ENCODE measurements at regions not wholly inside any gene's neighbourhood (a gene's known extent, or its start where the extent isn't known, plus 50 kb on each side); places are given as distances from the start of the nearest gene placed in this dataset.

DNA sequence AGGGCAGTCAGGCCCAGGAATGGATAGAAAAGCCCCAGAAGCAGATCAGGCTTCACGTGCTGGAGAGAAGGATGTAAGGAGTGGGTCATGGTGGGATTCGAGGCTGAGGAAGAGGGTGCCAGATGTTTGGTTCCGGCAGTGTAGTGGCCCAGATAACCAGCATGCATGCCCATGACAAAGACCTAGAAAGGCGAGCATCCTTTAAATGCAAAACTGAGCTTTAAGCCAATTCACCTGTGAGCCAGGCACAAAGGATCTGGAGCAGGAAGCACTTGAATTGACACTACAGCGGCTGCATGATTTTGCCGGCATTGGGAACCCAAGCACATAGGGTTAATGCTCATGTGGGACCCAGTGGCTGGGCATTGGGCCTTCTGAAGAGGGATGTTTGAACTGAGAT lies 185.5 kb downstream of the TRIM29 start:
- DNase-seq (no peak), ATAC-seq (no peak)
- TF ChIP-seq, protein P1, sequence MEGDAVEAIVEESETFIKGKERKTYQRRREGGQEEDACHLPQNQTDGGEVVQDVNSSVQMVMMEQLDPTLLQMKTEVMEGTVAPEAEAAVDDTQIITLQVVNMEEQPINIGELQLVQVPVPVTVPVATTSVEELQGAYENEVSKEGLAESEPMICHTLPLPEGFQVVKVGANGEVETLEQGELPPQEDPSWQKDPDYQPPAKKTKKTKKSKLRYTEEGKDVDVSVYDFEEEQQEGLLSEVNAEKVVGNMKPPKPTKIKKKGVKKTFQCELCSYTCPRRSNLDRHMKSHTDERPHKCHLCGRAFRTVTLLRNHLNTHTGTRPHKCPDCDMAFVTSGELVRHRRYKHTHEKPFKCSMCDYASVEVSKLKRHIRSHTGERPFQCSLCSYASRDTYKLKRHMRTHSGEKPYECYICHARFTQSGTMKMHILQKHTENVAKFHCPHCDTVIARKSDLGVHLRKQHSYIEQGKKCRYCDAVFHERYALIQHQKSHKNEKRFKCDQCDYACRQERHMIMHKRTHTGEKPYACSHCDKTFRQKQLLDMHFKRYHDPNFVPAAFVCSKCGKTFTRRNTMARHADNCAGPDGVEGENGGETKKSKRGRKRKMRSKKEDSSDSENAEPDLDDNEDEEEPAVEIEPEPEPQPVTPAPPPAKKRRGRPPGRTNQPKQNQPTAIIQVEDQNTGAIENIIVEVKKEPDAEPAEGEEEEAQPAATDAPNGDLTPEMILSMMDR (IDR thresholded peaks at IDR 0.05) = no peak
- no peaks in the 10 kb centered on the region for H3K9me3 ChIP-seq
- WGBS, 2 donors = 74 to 80% methylated on average over 6 of the region's 6 CpGs
- intact Hi-C loops (cut with DNase I) = no loop called here
- no peaks in the 10 kb centered on the region for H3K36me3 ChIP-seq
- H3K27me3 ChIP-seq = peaks cover 0 to 39% (median 21%) of the 10 kb centered on the region in 7 donors
- no peak overlapping the region for H3K4me3 ChIP-seq
- H3K27ac ChIP-seq = no peak overlapping the region
- no peaks in the 10 kb centered on the region for H3K4me1 ChIP-seq

DNA sequence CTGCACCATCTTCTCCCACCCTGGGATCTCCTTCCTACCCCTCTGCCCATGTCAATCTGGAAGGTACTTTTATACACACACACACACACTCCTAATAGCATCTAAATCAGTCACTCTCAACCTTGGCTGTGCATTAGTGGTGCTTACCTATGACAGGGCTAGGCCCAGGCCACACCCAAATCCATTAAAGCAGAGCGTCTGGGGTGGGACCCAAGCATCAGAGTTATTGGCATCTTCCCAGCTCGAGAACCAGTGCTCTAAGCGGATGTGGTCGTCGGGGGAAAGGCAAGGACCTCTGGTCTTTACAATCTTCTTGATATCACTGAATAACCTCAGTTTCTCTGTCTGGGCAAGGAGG lies 194.6 kb downstream of the TRIM29 start:
- DNase-seq = no peak
- 73 to 80% methylated on average over 5 of the region's 5 CpGs for WGBS, 2 donors
- no peak overlapping the region for H3K27ac ChIP-seq

DNA sequence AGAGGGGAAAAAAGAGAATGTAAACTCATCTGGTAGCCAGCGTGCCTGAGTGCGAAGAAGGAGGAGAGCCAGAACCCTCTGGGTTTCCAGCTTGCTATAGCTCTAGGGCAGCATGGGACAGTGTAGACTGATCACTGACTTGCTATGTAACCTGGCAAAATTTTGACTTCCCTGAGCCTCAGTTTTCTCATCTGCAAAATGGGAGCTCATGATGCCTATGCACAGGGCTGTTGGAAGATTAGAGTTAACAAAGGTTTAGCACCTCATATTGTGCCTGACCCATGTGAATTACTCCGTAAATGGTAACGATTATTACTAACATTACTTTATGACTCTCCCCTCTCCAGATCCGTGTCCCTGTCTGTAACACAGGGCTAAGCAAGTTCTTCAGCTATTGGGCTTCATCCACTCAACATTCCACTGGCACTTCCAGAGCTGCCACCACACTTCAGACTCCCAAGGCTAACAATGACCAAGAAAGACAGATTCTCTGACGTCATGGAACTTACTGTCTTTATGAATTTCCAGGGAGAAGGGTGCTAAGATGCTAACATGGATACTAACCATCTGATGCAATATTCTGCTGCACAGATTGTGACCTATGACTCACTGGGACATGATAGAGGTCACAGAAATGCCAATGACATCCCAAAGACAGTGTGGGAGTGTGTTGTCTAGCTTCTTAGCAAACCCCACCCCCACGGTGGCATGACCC lies 195.2 kb downstream of the TRIM29 start:
- DNase-seq = no peak
- TF ChIP-seq, protein P1 (IDR thresholded peaks at IDR 0.05) = no peak
- no peak overlapping the region for H3K4me3 ChIP-seq
- peaks cover 0 to 16% (median 0%) of the 10 kb centered on the region in 7 donors for H3K27me3 ChIP-seq
- no peak overlapping the region for H3K27ac ChIP-seq
- peaks cover 0 to 12% (median 4%) of the 10 kb centered on the region in 9 donors for H3K4me1 ChIP-seq
- no peak for ATAC-seq
- H3K36me3 ChIP-seq = no peaks in the 10 kb centered on the region
- WGBS, 2 donors = 83 to 89% methylated on average over 7 of the region's 7 CpGs
- intact Hi-C loops (cut with DNase I) = loop anchor here in 1 of 10 donors (5.0 kb wide), 1 partner anchor 50 kb away; no protein-coding TSS in a partner anchor
- H3K9me3 ChIP-seq = no peaks in the 10 kb centered on the region

More for the DNA sequence above, 194.6 kb downstream of the TRIM29 start:
- no peak for ATAC-seq
- intact Hi-C loops (cut with DNase I) = loop anchor here in 1 of 10 donors (5.0 kb wide), 1 partner anchor 51 kb away; no protein-coding TSS in a partner anchor
- H3K4me1 ChIP-seq = peaks cover 0 to 12% (median 4%) of the 10 kb centered on the region in 9 donors
- H3K4me3 ChIP-seq = no peak overlapping the region
- TF ChIP-seq, protein P1 (IDR thresholded peaks at IDR 0.05) = no peak
- H3K36me3 ChIP-seq = no peaks in the 10 kb centered on the region
- H3K9me3 ChIP-seq = no peaks in the 10 kb centered on the region
- H3K27me3 ChIP-seq = peaks cover 0 to 21% (median 0%) of the 10 kb centered on the region in 7 donors

DNA sequence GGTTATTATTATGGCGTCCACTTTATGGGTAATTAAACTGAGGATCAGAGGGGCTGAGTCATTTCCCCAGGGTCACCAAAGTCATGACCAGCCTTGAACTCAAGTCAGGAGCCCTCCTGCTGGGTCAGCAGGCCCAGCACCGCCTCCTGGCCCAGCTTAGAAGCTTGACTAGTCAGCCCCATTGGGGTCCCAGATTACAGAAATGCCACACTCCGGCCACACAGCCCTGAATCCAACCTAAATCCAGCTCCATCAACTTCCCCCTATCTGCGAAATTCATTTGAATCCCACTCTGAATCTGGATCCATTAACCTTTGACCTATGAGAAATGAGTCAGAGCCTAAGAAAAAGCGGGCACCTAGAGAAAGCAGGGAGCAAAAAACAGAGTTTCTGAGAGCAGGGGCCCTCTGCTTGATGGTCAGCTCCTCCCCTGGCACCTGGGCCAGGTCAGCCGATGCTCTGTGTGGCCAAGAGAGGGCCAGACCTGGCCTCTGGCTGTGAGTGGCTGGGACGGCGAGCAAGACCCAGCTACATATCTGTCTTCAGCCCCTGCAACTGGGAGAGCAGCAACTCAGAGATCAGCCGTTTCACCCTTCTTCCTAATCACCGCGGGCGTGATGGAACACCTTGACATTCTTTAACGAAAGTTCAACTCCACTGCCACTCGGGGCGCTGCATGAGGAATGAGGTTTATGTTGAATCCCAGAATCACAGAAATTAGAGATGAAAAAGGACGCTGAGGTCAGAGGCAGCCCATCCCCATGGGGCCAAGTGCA lies 196.1 kb downstream of the TRIM29 start:
- intact Hi-C loops (cut with DNase I) = loop anchor here in 1 of 10 donors (5.0 kb wide), 1 partner anchor 50 kb away; no protein-coding TSS in a partner anchor
- WGBS, 2 donors = 70 to 76% methylated on average over 16 of the region's 16 CpGs

More for the DNA sequence above, 196.1 kb downstream of the TRIM29 start:
- no peak for DNase-seq
- Histone ChIP-seq H3K27me3 (peaks cover 0 to 13% (median 0%) of the 10 kb centered on the region in 7 donors), H3K36me3 (no peaks in the 10 kb centered on the region), H3K27ac (no peak overlapping the region), H3K4me3 (no peak overlapping the region), H3K9me3 (no peaks in the 10 kb centered on the region), H3K4me1 (peaks cover 0 to 12% (median 4%) of the 10 kb centered on the region in 9 donors)
- no peak for ATAC-seq
- TF ChIP-seq, protein P1 (IDR thresholded peaks at IDR 0.05) = no peak

All from heart right ventricle (tissue), 16 donors.